GDM1 (cell line): ENCODE measurements at regions not wholly inside any gene's neighbourhood (a gene's known extent, or its start where the extent isn't known, plus 50 kb on each side); places are given as distances from the start of the nearest gene placed in this dataset.

ENCODE experiments used
- DNase-seq: peaks from one replicate; lab custom pipeline; 2025; lab: John Stamatoyannopoulos, UW

DNA sequence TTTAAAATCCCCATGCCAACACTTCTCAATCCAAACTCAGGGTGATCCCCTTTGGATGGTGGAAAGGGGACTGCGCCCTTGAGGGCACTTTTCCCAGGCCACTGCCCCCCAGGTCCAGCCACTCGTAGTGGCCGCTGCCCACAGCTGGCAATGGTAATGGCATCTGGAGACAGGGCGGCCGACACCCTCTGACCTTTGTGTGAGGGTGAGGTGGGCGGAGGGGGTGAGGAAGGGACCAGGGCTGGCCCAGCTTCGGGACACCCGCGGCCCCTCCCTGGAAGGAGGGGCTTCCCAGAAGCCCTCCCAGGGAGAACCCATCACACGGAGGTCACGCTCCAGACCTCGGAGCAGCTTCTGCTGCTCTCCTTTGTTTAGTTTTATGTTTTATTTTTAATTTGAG, 289.7 kb downstream of the FOXL1 start:
- DNase-seq: no peak

DNA sequence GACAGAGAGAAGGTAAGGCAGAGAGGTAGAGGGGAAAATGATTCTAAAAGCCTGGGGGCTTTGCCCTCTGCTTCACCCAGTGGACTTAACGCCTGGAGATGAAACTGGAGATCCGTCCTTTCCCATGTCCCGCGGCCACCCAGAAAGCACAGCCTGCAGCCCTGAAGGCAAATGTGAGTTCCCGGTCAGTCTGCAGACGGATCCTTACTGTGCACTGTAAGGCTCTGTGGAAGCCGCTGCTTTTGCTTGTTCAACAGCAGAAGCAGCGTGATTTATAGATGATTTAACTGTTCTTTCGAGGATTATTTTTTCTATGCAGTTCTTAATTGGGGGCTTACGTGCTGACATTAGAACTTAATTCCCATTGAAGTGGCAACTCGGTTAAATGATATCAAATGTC, 290.4 kb downstream of the FOXL1 start:
- DNase-seq: no peak

GRCh38 chr16:86869288-86870022, 291.1 kb downstream of the FOXL1 start:
- DNase-seq: no peak

GRCh38 chr16:86870380-86870779, 292.0 kb downstream of the FOXL1 start:
- no peak for DNase-seq

- no peak for DNase-seq
Observed at GRCh38 chr16:86872131-86872530, 293.8 kb downstream of the FOXL1 start.

GRCh38 chr16:86872833-86873232, 294.5 kb downstream of the FOXL1 start:
- DNase-seq: no peak

GRCh38 chr16:86874141-86874540, 295.8 kb downstream of the FOXL1 start:
- DNase-seq: no peak

GRCh38 chr16:86876499-86876898, 298.1 kb downstream of the FOXL1 start:
- DNase-seq: no peak

DNA sequence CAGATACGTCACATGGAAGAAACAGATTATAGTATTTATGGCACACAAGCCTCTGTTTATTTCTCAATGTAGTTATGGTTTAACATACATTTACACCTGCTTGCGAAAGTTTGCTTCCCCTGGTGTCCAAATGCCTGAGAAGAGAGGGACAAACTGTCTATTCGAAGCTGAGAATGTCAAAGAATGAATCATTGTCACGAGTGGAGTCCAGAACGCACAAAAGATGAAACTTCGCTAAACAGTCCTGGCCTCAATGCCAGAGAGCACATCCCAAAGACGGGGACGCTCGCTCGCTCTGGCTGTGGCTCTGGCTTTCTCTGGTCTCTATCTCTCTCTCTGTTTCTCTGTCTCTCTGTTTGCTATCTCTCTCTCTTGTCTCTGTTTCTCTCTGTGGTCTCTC, 298.8 kb downstream of the FOXL1 start:
- DNase-seq: no peak

DNA sequence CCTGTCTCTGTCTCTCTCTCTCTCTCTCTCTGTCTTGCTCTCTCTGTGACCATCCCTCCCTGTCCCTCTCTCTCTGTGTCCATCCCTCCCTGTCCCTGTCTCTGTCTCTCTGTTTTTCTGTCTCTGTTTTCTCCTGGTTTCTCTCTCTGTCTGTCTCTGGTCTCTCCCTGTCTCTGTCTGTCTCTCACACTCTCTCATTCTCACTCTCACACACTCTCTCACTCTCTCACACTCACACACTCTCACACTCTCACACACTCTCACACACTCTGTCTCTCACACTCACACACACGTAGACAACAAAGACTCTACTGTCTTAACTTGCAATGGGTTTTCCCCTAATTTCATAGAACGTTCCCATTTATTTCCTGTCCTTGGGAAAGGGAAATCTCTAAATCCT, 299.5 kb downstream of the FOXL1 start:
- no peak for DNase-seq

DNA sequence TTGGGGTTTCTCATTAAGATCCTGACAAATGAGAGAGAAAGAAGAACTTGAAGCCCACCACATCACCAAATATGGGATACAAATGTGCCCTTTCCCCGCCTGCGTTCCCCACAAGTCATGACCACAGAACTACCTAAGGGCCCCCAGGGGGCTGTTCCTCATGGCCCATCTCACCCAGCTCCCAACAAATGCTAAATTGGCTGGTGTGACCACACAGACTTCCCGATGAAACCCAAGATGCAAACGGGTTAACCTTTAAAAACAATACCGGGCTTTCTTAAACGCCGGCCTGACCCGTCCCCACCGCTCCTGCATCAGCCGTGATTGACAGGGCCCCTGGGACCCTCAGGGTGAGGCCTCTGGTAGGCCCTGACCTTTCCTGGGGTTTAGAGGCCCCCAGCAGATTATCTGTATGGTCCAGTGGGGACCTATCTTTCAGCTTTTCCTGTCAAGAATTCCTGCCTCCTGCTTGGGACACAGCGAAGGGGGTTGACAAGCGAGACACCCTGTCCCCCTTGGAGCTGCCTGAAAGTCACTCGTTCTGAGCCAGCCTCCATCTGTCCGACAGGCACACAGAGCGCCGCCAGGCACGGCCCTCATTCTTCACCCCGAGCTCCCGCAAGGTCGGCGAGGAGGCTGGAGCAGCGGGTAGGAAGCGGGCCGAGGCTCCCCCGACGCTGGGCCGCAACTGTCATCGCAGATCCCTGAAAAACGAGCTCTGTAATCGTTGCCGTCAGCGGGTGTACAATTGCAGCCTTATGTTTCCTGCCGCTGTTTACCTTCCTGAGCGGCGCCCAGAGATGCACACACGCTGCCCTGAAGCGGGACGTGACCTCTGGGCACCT, 300.1 kb downstream of the FOXL1 start:
- DNase-seq: no peak

- DNase-seq: no peak
Observed at GRCh38 chr16:86879268-86879667, 300.9 kb downstream of the FOXL1 start.

DNA sequence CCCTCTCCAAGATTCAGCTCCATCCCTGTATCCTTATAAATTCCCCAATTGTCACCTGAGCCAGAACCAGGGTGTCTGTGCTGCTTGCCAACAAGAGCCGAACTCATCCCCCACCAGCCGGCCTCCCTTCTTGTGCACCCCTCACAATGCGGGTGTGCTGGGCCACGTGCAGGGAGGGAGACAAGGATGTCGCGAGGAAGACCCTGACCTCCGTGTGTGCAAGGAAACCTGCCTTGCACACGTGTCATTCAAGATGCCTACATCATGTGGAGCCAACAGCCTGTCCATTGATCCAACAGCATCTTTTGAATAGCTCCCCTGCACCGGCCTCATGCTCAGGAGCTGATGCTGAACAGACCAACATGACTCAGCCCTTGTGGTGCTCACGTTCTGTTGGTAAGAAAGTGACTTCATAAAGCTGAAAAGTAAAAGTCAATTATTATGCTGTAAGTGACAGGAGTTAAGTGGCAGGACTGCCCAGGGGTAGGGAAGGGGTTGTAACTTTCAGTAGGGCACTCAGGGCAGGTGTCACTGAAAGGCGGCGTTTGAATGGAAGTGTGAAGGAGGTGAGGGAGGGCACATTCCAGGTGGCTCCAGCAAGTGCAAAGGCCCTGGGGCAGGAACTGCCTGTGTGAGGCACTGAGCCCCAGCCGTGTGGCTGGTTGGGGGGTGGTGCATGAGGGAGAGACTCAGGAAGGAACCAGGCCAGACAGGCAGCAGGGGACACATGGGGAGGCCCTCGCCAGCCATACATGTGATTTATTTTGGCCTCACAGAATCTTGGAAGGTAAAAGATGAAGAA, 302.2 kb downstream of the FOXL1 start:
- DNase-seq: no peak

DNA sequence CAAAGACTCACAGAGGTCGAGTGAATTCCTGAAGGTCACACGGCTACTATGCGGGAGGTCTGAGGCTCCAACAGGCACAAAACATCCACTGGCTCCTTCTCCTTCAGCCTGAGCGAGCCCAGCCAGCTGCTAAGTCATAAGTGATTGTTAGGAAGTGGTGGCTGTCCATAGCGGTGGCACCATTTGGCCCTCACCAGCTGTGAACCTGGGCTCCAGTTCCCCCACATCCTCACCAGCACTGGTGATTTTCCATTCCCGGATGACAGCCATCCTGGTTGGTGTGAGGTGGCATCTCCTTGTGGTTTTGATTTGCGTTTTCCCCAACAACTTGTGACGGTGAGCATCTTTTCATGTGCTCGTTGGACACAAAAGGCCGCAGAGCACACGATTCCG, 302.8 kb downstream of the FOXL1 start:
- DNase-seq: no peak

DNA sequence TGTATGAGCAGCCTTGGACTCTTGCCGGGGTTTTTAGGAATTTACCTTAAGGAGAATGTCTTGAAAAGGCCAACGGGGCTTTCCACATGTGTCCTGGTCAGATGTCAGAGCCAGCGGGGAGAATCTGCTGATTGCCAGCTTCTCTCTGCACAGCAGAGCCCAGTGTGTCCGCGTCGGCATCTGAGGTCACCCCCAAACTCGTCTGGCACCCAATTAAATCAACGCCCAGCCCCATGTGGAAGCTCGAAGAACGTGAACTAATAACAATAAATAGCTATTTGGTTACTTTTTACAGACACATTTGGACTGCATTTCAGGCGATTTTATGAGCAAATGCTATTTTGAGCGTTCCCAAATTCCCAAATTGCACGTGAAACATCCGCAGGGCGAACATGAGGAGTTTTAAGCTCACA, 303.5 kb downstream of the FOXL1 start:
- DNase-seq: no peak

DNA sequence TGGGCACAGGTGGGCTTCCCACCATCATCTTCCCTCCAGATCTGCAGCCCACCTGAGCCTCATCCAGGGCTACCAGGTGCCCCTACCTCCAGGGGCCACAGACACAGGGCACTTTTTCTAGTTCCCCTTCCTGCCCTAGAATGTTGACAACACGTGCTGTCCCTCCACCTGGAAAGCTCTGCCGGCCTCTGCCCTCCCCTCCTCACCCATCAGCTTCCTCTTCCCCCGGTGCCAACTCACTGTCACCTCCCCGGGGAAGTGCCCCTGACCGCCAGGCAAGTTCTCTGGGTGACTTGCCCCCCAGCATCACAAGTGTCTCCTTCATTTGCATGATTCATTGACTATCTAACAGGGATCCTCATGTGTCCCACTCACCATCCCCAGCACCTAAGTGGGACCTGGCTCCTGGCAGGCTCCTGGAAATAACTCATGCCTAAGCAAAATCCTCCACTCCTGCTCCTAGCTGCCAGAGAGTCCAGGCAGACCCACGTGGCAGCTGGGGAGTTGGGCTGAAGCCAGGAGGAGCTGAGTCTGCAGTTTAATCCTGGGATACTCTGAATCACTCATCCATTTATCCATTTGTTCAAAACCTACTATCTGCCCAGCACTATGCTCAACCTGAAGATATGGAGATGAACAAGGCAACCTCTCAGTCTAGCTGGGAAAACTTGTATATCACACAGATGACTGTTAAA, 304.4 kb downstream of the FOXL1 start:
- DNase-seq: no peak

- DNase-seq: no peak
Observed at GRCh38 chr16:86883583-86884389, 305.4 kb downstream of the FOXL1 start.

- no peak for DNase-seq
Observed at GRCh38 chr16:86884390-86884650, 306.0 kb downstream of the FOXL1 start.

GRCh38 chr16:86885139-86885538, 306.8 kb downstream of the FOXL1 start:
- DNase-seq: no peak

GRCh38 chr16:86886651-86887050, 308.3 kb downstream of the FOXL1 start:
- no peak for DNase-seq

DNA sequence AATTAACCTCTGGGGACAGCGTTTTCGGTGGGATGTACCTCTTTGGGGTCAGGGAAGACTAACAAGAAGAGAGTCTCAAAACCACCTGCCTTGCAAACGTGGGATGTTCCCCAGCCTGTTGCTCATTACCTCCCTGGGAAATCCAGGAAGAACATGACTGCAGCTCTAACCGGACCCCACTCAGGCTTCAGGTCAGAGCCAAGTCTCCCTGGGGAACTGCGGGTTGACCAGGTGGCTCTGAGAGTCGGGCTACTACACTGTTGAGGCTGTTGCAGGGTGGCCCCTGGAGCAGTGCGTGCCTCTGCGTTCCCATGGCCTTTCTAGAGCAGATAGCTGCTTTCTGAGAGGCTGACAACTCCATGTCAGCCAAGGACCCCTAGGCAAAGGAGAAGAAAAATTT, 309.1 kb downstream of the FOXL1 start:
- no peak for DNase-seq
